Femur (tissue), 1 donor: ENCODE measurements at regions not wholly inside any gene's neighbourhood (a gene's known extent, or its start where the extent isn't known, plus 50 kb on each side); places are given as distances from the start of the nearest gene placed in this dataset.
"Not testable (repeated sequence)": the region's sequence is repeated elsewhere in the genome, so short reads cannot be mapped to it uniquely, and the experiment has no call there.

ENCODE experiments used
- DNase-seq: peaks from one replicate; pipeline ENCODE4 v3.0.0-alpha.2; 2017

- DNase-seq: no peak
These were observed 104.4 kb upstream of the CSNK1A1L start for GRCh38 chr13:37209621-37210580.

- DNase-seq: no peak
These were observed 102.4 kb upstream of the CSNK1A1L start for GRCh38 chr13:37207691-37208451.

GRCh38 chr13:37202264-37202663 is 96.8 kb upstream of the CSNK1A1L start:
- DNase-seq: no peak

GRCh38 chr13:37201081-37201480 is 95.6 kb upstream of the CSNK1A1L start:
- no peak for DNase-seq

- no peak for DNase-seq
These were observed 93.2 kb upstream of the CSNK1A1L start for GRCh38 chr13:37198629-37199028.

GRCh38 chr13:37195621-37196020 is 90.2 kb upstream of the CSNK1A1L start:
- DNase-seq: no peak

- no peak for DNase-seq
These were observed 89.0 kb upstream of the CSNK1A1L start for GRCh38 chr13:37194428-37194861.

DNA sequence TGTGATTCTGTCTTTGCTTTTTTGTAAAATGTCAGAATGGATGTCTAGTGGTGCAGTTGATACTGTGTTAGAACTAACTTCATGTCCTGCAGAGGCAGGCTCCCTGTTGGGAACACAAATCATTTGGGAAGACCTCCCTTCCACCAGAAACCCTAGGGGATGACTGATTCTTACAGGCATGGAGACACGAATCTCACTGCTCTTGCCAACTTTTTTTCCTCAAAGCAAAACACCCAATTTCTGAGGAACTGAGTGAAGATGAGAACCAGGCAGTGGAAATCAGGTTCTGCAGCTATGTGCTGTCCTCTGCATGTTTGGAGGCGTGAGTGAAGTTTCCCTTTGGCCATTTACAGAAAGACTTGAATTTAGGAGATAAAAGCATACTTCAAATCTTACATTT is 87.5 kb upstream of the CSNK1A1L start:
- DNase-seq: no peak

DNA sequence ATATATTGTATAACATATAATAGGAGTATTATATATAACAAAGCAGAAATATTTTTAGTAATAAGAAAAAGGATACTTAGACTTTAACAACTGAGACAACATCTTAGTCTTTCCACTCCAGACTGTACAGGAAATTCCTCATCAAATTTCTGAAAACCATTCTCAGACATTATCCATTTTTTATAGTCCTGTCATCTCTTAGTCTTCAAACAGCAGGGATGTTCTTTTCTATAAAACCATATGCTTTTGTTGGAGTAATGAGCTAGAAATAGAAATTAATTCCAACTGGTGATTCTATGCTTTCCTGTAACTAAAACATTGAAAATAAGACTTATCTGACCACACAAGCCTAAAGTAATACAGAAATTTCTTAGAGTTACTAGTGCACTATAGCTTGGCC is 82.2 kb upstream of the CSNK1A1L start:
- no peak for DNase-seq

DNA sequence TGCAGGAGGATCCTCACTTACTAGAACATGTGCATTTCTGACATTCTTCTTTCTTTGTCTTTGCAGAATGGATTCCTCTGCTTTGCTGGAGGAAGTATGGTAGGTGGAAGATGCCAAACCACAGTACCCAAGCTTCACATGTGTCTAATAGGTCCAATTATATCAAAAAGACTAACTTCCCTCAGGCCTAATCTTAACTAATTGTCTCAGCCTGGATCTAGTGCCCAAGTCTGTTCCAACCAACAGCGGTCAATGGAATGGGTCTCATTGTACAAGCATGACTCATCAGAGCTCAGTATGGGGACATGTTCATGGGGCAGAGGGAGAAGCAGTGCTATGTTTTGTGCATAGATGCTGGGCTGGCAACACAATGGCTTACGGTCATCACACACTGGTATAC is 81.6 kb upstream of the CSNK1A1L start:
- DNase-seq: no peak

DNA sequence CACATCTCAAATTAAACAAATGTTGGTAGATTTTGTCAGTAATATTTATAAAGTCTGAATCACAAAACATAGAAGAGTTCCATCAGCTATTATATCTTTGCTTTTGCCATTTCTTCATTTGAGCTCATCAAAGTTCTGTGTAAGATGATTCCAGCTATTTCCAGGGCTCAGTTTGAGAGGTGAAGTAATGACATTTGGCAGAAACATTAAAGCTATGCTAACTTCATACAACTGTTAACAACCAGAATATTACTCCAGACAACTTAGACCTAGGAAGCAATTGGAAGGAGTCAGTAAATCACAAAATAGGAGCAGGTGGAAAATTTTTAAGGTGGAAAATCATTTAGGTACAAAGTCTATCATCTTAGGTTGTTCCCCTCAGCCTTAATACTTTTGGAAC is 76.2 kb upstream of the CSNK1A1L start:
- no peak for DNase-seq

- DNase-seq: no peak
These were observed 74.2 kb upstream of the CSNK1A1L start for GRCh38 chr13:37179645-37180044.

- DNase-seq: no peak
These were observed 71.7 kb upstream of the CSNK1A1L start for GRCh38 chr13:37177125-37177524.

DNA sequence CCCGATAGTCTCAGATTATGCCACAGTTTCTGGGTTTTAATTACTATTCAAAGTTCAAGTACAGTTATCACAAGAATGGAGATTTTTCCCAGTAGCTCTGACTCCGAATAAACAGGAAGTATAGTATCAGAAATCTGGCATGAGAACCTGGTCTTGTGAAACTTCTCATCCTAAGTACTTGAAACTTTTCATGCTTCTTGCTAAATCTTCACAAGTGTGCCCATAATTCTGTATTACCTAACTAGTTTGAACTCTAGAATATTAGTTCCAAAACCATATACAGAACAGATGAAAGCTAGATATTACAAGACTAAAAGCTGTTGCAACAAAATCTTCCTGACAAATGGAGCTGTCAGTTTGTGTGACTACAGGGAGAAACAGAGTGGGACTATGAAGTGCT is 70.5 kb upstream of the CSNK1A1L start:
- DNase-seq: no peak

DNA sequence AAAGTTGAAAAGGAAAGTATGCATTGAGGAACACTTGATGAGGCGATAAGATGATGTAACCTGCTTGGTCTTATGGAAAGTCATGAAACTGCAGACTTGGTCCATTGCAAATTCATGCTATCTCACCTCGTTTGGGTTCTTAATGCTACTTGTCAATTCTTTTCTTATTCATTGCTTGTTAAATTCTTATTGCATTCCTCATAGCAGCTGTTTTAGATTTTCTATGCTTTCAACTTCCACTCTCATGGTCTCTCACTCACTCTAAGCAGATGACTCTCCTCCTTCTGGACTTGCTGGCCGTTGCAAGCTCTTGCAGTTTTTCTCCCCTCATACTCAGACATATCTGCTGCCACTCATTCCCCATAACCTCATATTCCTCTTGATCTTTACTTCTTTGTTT is 67.8 kb upstream of the CSNK1A1L start:
- DNase-seq: peak; percentile 26

- peak; percentile 77 for DNase-seq
These were observed 66.8 kb upstream of the CSNK1A1L start for GRCh38 chr13:37172226-37172625.

GRCh38 chr13:37168926-37169325 is 63.5 kb upstream of the CSNK1A1L start:
- DNase-seq: no peak

DNA sequence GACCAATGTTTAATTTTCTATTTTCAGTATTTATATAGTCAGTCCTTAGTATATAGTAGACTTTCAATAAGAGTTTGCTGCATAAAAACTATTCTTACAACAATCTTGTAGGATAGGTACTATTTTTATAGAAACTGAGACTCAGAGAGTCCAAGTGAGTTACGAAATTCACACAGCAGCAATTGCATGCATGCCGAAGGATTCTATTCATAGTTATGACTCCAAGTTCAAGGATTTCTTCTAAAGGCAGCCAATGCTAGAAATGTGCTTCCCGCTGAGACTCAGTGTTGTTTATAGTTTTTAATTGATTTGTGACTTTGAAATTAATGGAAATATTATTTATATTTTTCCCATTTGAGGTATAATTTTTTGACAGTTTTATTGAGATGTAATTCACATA is 62.7 kb upstream of the CSNK1A1L start:
- no peak for DNase-seq

GRCh38 chr13:37164635-37165034 is 59.2 kb upstream of the CSNK1A1L start:
- no peak for DNase-seq

- no peak for DNase-seq
These were observed 58.3 kb upstream of the CSNK1A1L start for GRCh38 chr13:37163641-37164265.

GRCh38 chr13:37158481-37158880 is 53.0 kb upstream of the CSNK1A1L start:
- no peak for DNase-seq

DNA sequence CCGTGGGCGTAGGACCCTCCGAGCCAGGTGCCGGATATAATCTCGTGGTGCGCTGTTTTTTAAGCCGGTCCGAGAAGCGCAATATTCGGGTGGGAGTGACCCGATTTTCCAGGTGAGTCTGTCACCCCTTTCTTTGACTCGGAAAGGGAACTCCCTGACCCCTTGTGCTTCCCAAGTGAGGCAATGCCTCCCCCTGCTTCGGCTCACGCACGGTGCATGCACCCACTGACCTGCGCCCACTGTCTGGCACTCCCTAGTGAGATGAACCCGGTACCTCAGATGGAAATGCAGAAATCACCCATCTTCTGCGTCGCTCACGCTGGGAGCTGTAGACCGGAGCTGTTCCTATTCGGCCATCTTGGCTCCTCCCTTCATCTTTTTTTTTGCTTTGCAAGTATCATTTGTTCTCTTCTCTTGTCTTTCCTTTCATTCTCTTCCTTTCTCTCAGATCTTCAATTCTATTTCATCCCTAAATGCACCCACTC is 50.2 kb upstream of the CSNK1A1L start:
- not testable (repeated sequence) for DNase-seq
